Progenitor cell of endocrine pancreas (in vitro differentiated cells): ENCODE measurements at regions not wholly inside any gene's neighbourhood (a gene's known extent, or its start where the extent isn't known, plus 50 kb on each side); places are given as distances from the start of the nearest gene placed in this dataset.

Experiments used
- DNase-seq: peaks from one replicate; pipeline ENCODE4 v3.0.0; 2021; ENCODE audit warnings: low spot score; ENCODE audit not compliant: unreplicated experiment
- H3K27ac Mint-ChIP-seq: 2 replicates; pipeline ENCODE4 v1.8.0; 2021; ENCODE audit warnings: mild to moderate bottlenecking, moderate library complexity, mixed read lengths
- H3K27me3 Mint-ChIP-seq: 2 replicates; pipeline ENCODE4 v1.8.0; 2021; ENCODE audit warnings: mixed read lengths
- H3K36me3 Mint-ChIP-seq: 2 replicates; pipeline ENCODE4 v1.8.0; 2022; ENCODE audit warnings: mixed read lengths; ENCODE audit not compliant: insufficient read depth
- H3K4me1 Mint-ChIP-seq: 2 replicates; pipeline ENCODE4 v1.8.0; 2021; ENCODE audit warnings: low read depth, mixed read lengths
- H3K4me3 Mint-ChIP-seq: 2 replicates; pipeline ENCODE4 v1.8.0; 2021; ENCODE audit warnings: low read depth, mild to moderate bottlenecking, moderate library complexity, mixed read lengths
- H3K9me3 Mint-ChIP-seq: 2 replicates; pipeline ENCODE4 v1.8.0; 2021; ENCODE audit warnings: low read depth, mixed read lengths
- CTCF ChIP-seq: fragments of 200-600 bp; sonication (generic); IDR thresholded peaks from one replicate; pipeline ENCODE4 v1.5.0; 2021; ENCODE audit warnings: antibody characterized with exemption, mild to moderate bottlenecking; ENCODE audit not compliant: unreplicated experiment

- peaks cover 20% of the 10 kb centered on the region for H3K27me3 Mint-ChIP-seq
- DNase-seq: no peak
- TF ChIP-seq CTCF: no peak
- H3K9me3 Mint-ChIP-seq: no peaks in the 10 kb centered on the region
- H3K4me1 Mint-ChIP-seq: peaks cover 5% of the 10 kb centered on the region
- no peaks in the 10 kb centered on the region for H3K36me3 Mint-ChIP-seq
- no peak overlapping the region for H3K4me3 Mint-ChIP-seq
- no peak overlapping the region for H3K27ac Mint-ChIP-seq
These were observed 63.6 kb upstream of the CD93 start for GRCh38 chr20:23149623-23150279.

- TF ChIP-seq CTCF: no peak
- H3K27me3 Mint-ChIP-seq: peaks cover 27% of the 10 kb centered on the region
- no peaks in the 10 kb centered on the region for H3K9me3 Mint-ChIP-seq
- H3K4me1 Mint-ChIP-seq: peaks cover 4% of the 10 kb centered on the region
- DNase-seq: no peak
- no peak overlapping the region for H3K4me3 Mint-ChIP-seq
- no peaks in the 10 kb centered on the region for H3K36me3 Mint-ChIP-seq
- H3K27ac Mint-ChIP-seq: no peak overlapping the region
These were observed 62.8 kb upstream of the CD93 start for GRCh38 chr20:23148731-23149570.

GRCh38 chr20:23147964-23148730, 62.0 kb upstream of the CD93 start:
- no peak for TF ChIP-seq CTCF
- H3K4me1 Mint-ChIP-seq: peaks cover 4% of the 10 kb centered on the region
- H3K27me3 Mint-ChIP-seq: peaks cover 28% of the 10 kb centered on the region
- DNase-seq: no peak
- no peak overlapping the region for H3K27ac Mint-ChIP-seq
- H3K9me3 Mint-ChIP-seq: no peaks in the 10 kb centered on the region
- no peaks in the 10 kb centered on the region for H3K36me3 Mint-ChIP-seq
- H3K4me3 Mint-ChIP-seq: no peak overlapping the region

GRCh38 chr20:23147647-23147963, 61.5 kb upstream of the CD93 start:
- Mint-ChIP-seq H3K4me1 (peaks cover 4% of the 10 kb centered on the region), H3K9me3 (no peaks in the 10 kb centered on the region), H3K4me3 (no peak overlapping the region), H3K27ac (no peak overlapping the region), H3K27me3 (peaks cover 31% of the 10 kb centered on the region), H3K36me3 (no peaks in the 10 kb centered on the region)
- TF ChIP-seq CTCF: no peak
- DNase-seq: no peak

GRCh38 chr20:23146857-23147637, 60.9 kb upstream of the CD93 start:
- DNase-seq: no peak
- Mint-ChIP-seq H3K4me3 (no peak overlapping the region), H3K9me3 (no peaks in the 10 kb centered on the region), H3K36me3 (no peaks in the 10 kb centered on the region), H3K27ac (no peak overlapping the region), H3K4me1 (no peaks in the 10 kb centered on the region), H3K27me3 (peaks cover 31% of the 10 kb centered on the region)
- TF ChIP-seq CTCF: no peak
